PC-3 (cell line): ENCODE measurements at regions not wholly inside any gene's neighbourhood (a gene's known extent, or its start where the extent isn't known, plus 50 kb on each side); places are given as distances from the start of the nearest gene placed in this dataset.

Experiments
- ATAC-seq: fragments of 200-7000 bp; cut with Tn5 transposase; 2 replicates; pipeline ENCODE4 v1.9.1; 2020; ENCODE audit warnings: mild to moderate bottlenecking, moderate library complexity
- BruUV-seq: library from RNA; stranded (reverse); fragments of 400-500 nt; replicated peaks from 2 replicates; lab custom pipeline; 2021; lab: Mats Ljungman, UMichigan
- CTCF ChIA-PET: fragments of 300-600 bp; sonication (Branson Sonifier 250); formaldehyde crosslinking; loops from one replicate; lab custom pipeline; 2022; ENCODE audit warnings: antibody characterized with exemption; lab: Charles Lee
- POLR2A ChIA-PET: fragments of 300-600 bp; sonication (Branson Sonifier 250); formaldehyde crosslinking; loops from one replicate; lab custom pipeline; 2022; ENCODE audit warnings: antibody characterized with exemption; ENCODE audit not compliant: unreplicated experiment; lab: Charles Lee
- DNase-seq: peaks from one replicate; pipeline ENCODE4 v3.0.0-alpha.2; 2015
- H2AFZ ChIP-seq: fragments of 300-600 bp; sonication (generic); 2 replicates; pipeline ENCODE4 v1.6.0; 2016; ENCODE audit warnings: antibody characterized with exemption, low read length
- H3F3A ChIP-seq: fragments of 300-600 bp; sonication (generic); one replicate; pipeline ENCODE4 v1.6.0; 2017; ENCODE audit warnings: antibody characterized with exemption, low read length, control low read depth, mild to moderate bottlenecking; ENCODE audit not compliant: unreplicated experiment
- H3K27ac ChIP-seq: fragments of 300-600 bp; sonication (generic); 2 replicates; pipeline ENCODE4 v1.5.1; 2016; ENCODE audit warnings: mild to moderate bottlenecking, low read length
- H3K27me3 ChIP-seq: fragments of 300-600 bp; sonication (generic); 2 replicates; pipeline ENCODE4 v1.6.1; 2016; ENCODE audit warnings: low read length, mixed read lengths
- H3K36me3 ChIP-seq: fragments of 300-600 bp; sonication (generic); 2 replicates; pipeline ENCODE4 v1.6.1; 2016; ENCODE audit warnings: low read depth, mixed run types, low read length, mixed read lengths
- H3K4me1 ChIP-seq: fragments of 300-600 bp; sonication (generic); 2 replicates; pipeline ENCODE4 v1.5.1; 2016; ENCODE audit warnings: low read length; ENCODE audit not compliant: insufficient read depth
- H3K4me2 ChIP-seq: fragments of 300-600 bp; sonication (generic); 2 replicates; pipeline ENCODE4 v1.6.0; 2016; ENCODE audit warnings: low read length
- H3K4me3 ChIP-seq: fragments of 300-600 bp; sonication (generic); 2 replicates; pipeline ENCODE4 v1.5.1; 2016; ENCODE audit warnings: mild to moderate bottlenecking, low read length, mixed read lengths
- H3K79me2 ChIP-seq: fragments of 300-600 bp; sonication (generic); 2 replicates; pipeline ENCODE4 v1.6.1; 2017; ENCODE audit warnings: low read length, mixed read lengths
- H3K9ac ChIP-seq: fragments of 300-600 bp; sonication (generic); 2 replicates; pipeline ENCODE4 v1.6.0; 2016; ENCODE audit warnings: mild to moderate bottlenecking, low read length
- H3K9me2 ChIP-seq: fragments of 300-600 bp; sonication (generic); replicated peaks from 2 replicates; pipeline ENCODE4 v1.6.1; 2016; ENCODE audit warnings: mixed run types, low read length, mixed read lengths
- H3K9me3 ChIP-seq: fragments of 300-600 bp; sonication (generic); 2 replicates; pipeline ENCODE4 v1.6.1; 2016; ENCODE audit warnings: low read length, mixed read lengths
- H4K20me1 ChIP-seq: fragments of 300-600 bp; sonication (generic); 2 replicates; pipeline ENCODE4 v1.6.1; 2016; ENCODE audit warnings: low read length, mixed read lengths
- CTCF ChIP-seq: fragments of 300-600 bp; sonication (generic); conservative IDR thresholded peaks from 2 replicates; pipeline ENCODE4 v1.5.1; 2017; ENCODE audit warnings: antibody characterized with exemption, low read depth, mild to moderate bottlenecking, low read length
- EZH2 ChIP-seq: fragments of 300-600 bp; sonication (generic); IDR thresholded peaks from one replicate; pipeline ENCODE4 v1.6.1; 2017; ENCODE audit warnings: antibody characterized with exemption, mild to moderate bottlenecking, low read length; ENCODE audit not compliant: unreplicated experiment
- EZH2phosphoT487 ChIP-seq: fragments of 300-600 bp; sonication (generic); IDR thresholded peaks from 2 replicates; pipeline ENCODE4 v1.6.1; 2018; ENCODE audit warnings: mild to moderate bottlenecking, antibody characterized with exemption, low read length, borderline replicate concordance
- intact Hi-C: fragments of 100-400 bp; cut with micrococcal nuclease; formaldehyde crosslinking; loops from 2 replicates; pipeline ENCODE4 v1.9.0; 2023

DNA sequence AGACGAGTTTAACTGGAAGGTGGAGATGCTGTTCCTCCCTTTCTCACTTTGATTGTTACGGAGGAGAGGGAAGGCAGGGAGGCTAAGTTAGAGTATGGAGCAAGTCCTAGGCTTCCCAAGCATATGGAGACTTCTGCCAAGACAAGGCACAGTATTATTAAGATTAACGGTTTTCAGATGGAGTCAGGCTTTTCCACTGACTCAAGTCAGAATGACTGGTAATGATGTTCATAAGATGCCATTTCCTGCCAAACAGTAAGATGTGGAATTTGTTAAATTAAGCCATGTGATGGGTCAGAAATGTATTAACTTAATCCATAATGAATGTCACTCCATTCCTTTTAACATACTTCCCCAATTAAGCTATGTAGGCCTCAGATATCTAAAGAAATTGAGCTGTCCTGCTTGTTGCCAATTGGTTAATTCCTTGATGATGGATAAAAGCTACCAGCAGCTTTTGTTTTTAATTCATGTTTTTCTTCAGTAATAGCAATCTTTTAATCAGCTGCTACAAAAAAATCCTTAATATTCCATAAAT lies 383.7 kb downstream of the ZNF521 start:
- Histone ChIP-seq H2AFZ (no peak overlapping the region), H3K9ac (no peak overlapping the region), H3K79me2 (no peaks in the 10 kb centered on the region), H3K4me3 (no peak overlapping the region), H3K27me3 (no peaks in the 10 kb centered on the region), H3K4me1 (no peaks in the 10 kb centered on the region), H3K9me3 (no peaks in the 10 kb centered on the region), H3K9me2 (no peaks in the 10 kb centered on the region), H4K20me1 (no peaks in the 10 kb centered on the region), H3F3A (no peaks in the 10 kb centered on the region), H3K36me3 (no peaks in the 10 kb centered on the region), H3K27ac (no peak overlapping the region), H3K4me2 (no peak overlapping the region)
- TF ChIP-seq EZH2: no peak
- no peak for TF ChIP-seq CTCF
- no peak for TF ChIP-seq EZH2phosphoT487
- ChIA-PET CTCF (no interaction called here), POLR2A (no interaction called here)
- intact Hi-C loops: no loop called here
- DNase-seq (no peak), ATAC-seq (no peak)
- BruUV-seq: no TSS peak

GRCh38 chr18:24972577-24972976 lies 379.4 kb downstream of the ZNF521 start:
- H3K4me3 ChIP-seq: no peak overlapping the region
- no peaks in the 10 kb centered on the region for H3K9me2 ChIP-seq
- no peak for DNase-seq
- no peak for TF ChIP-seq EZH2
- TF ChIP-seq CTCF: no peak
- TF ChIP-seq EZH2phosphoT487: no peak
- H4K20me1 ChIP-seq: no peaks in the 10 kb centered on the region
- H3K27ac ChIP-seq: no peak overlapping the region
- intact Hi-C loops: no loop called here
- H3K4me1 ChIP-seq: no peaks in the 10 kb centered on the region
- H3K36me3 ChIP-seq: no peaks in the 10 kb centered on the region
- no peak overlapping the region for H3K4me2 ChIP-seq
- no TSS peak for BruUV-seq
- H3F3A ChIP-seq: no peaks in the 10 kb centered on the region
- CTCF ChIA-PET: no interaction called here
- H3K9ac ChIP-seq: no peak overlapping the region
- no peak overlapping the region for H2AFZ ChIP-seq
- no peaks in the 10 kb centered on the region for H3K9me3 ChIP-seq
- no peak for ATAC-seq
- POLR2A ChIA-PET: no interaction called here
- H3K79me2 ChIP-seq: no peaks in the 10 kb centered on the region
- H3K27me3 ChIP-seq: no peaks in the 10 kb centered on the region; the same call in 1 of the 2 replicates

- no peak overlapping the region for H2AFZ ChIP-seq
- intact Hi-C loops: no loop called here
- no peak overlapping the region for H3K27ac ChIP-seq
- H3K27me3 ChIP-seq: no peaks in the 10 kb centered on the region; the same call in 1 of the 2 replicates
- no peak overlapping the region for H3K4me3 ChIP-seq
- H3K9me2 ChIP-seq: no peaks in the 10 kb centered on the region
- H3K9me3 ChIP-seq: no peaks in the 10 kb centered on the region
- no peak overlapping the region for H3K4me2 ChIP-seq
- no peak for TF ChIP-seq CTCF
- no peak for TF ChIP-seq EZH2phosphoT487
- no peak for TF ChIP-seq EZH2
- no peaks in the 10 kb centered on the region for H3K4me1 ChIP-seq
- no peaks in the 10 kb centered on the region for H3F3A ChIP-seq
- no peak for ATAC-seq
- H3K36me3 ChIP-seq: no peaks in the 10 kb centered on the region
- no peak for DNase-seq
- no TSS peak for BruUV-seq
- CTCF ChIA-PET: no interaction called here
- no peak overlapping the region for H3K9ac ChIP-seq
- POLR2A ChIA-PET: no interaction called here
- H4K20me1 ChIP-seq: no peaks in the 10 kb centered on the region
- H3K79me2 ChIP-seq: no peaks in the 10 kb centered on the region
Observed at GRCh38 chr18:24974431-24974830, 377.5 kb downstream of the ZNF521 start.
